ENCODE measurements at regions not wholly inside any gene's neighbourhood (a gene's known extent, or its start where the extent isn't known, plus 50 kb on each side); places are given as distances from the start of the nearest gene placed in this dataset.

DNA sequence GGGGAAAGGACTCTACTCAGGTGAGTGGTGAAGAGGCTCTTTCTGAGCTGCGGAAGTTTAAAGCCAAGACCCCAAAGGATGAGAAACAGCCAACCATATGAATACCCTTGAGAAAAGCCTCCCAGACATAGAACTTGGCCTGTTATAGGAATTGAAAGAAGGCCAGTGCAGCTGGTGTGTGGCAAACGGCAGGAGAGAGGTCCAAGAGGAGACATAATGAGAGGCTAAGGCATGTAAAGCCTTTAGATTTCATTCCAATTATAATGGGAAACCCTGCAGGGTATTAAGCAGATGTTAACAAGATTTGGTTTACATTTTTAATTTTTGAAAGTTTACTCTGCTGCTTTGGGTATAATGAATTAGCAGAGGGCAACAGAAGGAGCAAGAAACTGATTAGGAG, 552.1 kb upstream of the FBXO33 start:
- TF ChIP-seq CTCF (IDR thresholded peaks at IDR 0.05 in 8 of 11, conservative IDR thresholded peaks at IDR 0.05 in 3 of 11) (no peak), POLR2AphosphoS5 (IDR thresholded peaks at IDR 0.05) (no peak), POLR2A (IDR thresholded peaks at IDR 0.05) (no peak)
